DMS114 treated with DMSO at 0.1 percent for 48 hours (cell line): ENCODE measurements at regions not wholly inside any gene's neighbourhood (a gene's known extent, or its start where the extent isn't known, plus 50 kb on each side); places are given as distances from the start of the nearest gene placed in this dataset.

ENCODE experiments used
- DNase-seq: peaks from one replicate; lab custom pipeline; 2025; ENCODE audit not compliant: unreplicated experiment; lab: John Stamatoyannopoulos, UW

DNA sequence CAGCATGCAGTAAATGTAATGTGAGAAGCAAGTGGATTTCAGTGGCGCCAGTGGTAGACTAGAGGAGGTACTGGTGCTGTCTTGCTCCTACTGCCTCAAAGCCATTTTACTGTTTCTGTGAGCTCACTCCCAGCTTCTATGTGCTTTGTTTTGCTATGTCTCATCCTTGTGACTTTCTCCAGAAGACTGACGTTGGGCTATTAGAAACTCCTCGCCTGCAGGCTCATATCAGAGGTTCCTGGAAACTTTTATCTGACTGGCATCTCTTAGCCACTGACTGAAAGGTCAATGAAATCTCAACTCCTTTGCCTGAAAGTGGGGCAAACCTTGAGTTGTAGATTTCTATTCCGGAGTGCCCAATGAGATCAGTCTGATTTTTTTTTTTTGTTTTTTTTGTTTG, 66.4 kb upstream of the SORCS1 start:
- DNase-seq, result no peak

DNA sequence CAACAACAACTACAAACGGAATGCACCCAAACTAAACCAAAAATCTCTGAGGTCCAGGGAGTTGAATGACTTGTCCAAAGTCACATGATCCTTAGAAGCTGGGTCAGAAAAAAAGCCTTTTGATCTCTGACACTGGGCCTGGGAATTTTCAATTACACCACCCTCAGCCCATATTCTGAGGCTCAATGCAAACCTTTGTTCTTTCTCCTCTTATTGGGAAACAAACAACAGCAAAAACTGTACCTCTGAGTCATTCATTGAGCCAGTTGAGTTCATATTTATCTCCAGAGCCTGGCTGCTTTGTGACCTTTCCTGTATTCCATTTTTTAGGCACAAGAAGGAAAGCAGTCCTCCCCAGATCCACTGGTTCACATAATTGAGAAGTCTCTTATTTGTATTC, 51.2 kb upstream of the SORCS1 start:
- DNase-seq, result no peak
